Body of pancreas (tissue), 4 donors: ENCODE measurements at regions not wholly inside any gene's neighbourhood (a gene's known extent, or its start where the extent isn't known, plus 50 kb on each side); places are given as distances from the start of the nearest gene placed in this dataset.

Experiments used
- CTCF ChIP-seq, 7 experiments: fragments of 450-650 bp in 4 of 7; fragments of 200-600 bp in 3 of 7; sonication (generic) in 3 of 7; IDR thresholded peaks; one replicate each; pipeline ENCODE4 v1.5.1; 2016 to 2019; ENCODE audit warnings: antibody characterized with exemption in 7 of 7
- POLR2A ChIP-seq, 3 donors: fragments of 450-650 bp; IDR thresholded peaks; one replicate each; pipeline ENCODE4 v1.6.1; 2016; ENCODE audit warnings: antibody characterized with exemption in 3 of 3, mild to moderate bottlenecking in 2 of 3

- TF ChIP-seq CTCF (IDR thresholded peaks at IDR 0.05) (no peak), POLR2A (IDR thresholded peaks at IDR 0.05) (no peak)
These were observed 508.7 kb downstream of the DOK5 start for GRCh38 chr20:54984104-54984448.
